Fibroblast of mammary gland (primary cell): ENCODE measurements at regions not wholly inside any gene's neighbourhood (a gene's known extent, or its start where the extent isn't known, plus 50 kb on each side); places are given as distances from the start of the nearest gene placed in this dataset.

Source experiments
- DNase-seq: peaks from one replicate; pipeline ENCODE4 v3.0.0-alpha.2; 2010; ENCODE audit warnings: low read depth
- H3K4me3 ChIP-seq: 2 replicates; pipeline ENCODE4 v1.5.1; 2011; ENCODE audit warnings: low read depth, mild to moderate bottlenecking, low read length, moderate library complexity; ENCODE audit not compliant: control insufficient read depth
- TF ChIP-seq, protein P1 (sequence below): conservative IDR thresholded peaks from 2 replicates; pipeline ENCODE4 v1.5.1; 2011; ENCODE audit warnings: low read depth, low read length, inconsistent platforms; ENCODE audit not compliant: control insufficient read depth, insufficient read depth

DNA sequence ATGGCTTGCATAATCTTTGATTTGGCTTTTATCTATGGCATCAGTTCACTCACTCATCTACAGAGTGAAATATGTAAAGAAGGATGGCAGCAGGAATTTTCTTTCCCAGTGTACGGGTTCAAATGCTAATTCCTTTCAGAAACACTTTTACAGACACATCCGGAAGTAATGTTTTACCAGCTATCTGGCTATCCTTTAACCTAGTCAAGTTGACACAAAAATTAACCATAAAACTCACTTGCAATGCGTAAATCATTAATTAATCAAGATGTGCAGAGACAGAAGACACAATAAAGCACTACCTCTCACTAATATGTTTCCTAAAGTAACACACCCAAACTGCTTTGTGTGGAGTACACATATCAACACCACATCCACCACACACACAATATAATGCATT, 378.9 kb upstream of the ANO3 start:
- TF ChIP-seq, protein P1, sequence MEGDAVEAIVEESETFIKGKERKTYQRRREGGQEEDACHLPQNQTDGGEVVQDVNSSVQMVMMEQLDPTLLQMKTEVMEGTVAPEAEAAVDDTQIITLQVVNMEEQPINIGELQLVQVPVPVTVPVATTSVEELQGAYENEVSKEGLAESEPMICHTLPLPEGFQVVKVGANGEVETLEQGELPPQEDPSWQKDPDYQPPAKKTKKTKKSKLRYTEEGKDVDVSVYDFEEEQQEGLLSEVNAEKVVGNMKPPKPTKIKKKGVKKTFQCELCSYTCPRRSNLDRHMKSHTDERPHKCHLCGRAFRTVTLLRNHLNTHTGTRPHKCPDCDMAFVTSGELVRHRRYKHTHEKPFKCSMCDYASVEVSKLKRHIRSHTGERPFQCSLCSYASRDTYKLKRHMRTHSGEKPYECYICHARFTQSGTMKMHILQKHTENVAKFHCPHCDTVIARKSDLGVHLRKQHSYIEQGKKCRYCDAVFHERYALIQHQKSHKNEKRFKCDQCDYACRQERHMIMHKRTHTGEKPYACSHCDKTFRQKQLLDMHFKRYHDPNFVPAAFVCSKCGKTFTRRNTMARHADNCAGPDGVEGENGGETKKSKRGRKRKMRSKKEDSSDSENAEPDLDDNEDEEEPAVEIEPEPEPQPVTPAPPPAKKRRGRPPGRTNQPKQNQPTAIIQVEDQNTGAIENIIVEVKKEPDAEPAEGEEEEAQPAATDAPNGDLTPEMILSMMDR = no peak
- no peak overlapping the region for H3K4me3 ChIP-seq
- DNase-seq = no peak

DNA sequence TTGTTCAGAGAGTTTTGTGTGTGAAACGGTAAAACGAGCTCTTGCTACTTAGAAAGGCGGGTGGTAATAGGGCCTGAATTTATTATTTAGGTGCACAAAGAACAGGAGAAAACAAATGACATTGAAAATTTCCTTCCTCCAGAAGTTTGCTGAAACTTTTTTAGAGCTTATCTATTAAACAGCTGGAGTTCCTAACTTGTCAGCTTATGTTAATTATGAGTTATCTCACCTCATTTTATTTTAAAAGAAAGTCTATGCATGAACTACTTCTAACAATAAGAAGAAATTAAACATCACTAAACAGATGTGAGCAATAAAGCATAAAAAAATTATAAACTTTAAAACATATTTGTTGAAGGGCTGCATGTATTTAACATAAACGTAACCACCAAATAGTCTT, 373.9 kb upstream of the ANO3 start:
- no peak overlapping the region for H3K4me3 ChIP-seq
- TF ChIP-seq, protein P1 = no peak
- no peak for DNase-seq

DNA sequence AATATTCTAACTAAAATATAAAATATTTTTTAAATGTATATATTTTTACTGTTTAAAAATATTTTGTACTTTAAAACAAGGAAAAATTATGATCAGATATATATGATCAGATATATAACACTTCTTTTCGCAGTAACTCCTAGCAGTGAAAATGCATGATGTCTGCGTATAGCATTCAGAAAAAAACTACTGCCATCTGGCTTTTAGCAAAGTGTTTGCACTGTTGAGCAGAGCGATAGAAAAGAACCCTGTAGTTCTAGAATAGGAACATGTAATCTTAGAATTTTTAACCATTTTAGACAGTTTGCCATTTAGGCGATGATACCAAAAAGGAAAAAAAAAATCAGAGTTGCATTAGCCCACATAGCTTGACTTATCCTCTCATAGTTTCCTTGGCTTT, 370.4 kb upstream of the ANO3 start:
- no peak for DNase-seq
- TF ChIP-seq, protein P1 = peak; percentile 5
- no peak overlapping the region for H3K4me3 ChIP-seq

DNA sequence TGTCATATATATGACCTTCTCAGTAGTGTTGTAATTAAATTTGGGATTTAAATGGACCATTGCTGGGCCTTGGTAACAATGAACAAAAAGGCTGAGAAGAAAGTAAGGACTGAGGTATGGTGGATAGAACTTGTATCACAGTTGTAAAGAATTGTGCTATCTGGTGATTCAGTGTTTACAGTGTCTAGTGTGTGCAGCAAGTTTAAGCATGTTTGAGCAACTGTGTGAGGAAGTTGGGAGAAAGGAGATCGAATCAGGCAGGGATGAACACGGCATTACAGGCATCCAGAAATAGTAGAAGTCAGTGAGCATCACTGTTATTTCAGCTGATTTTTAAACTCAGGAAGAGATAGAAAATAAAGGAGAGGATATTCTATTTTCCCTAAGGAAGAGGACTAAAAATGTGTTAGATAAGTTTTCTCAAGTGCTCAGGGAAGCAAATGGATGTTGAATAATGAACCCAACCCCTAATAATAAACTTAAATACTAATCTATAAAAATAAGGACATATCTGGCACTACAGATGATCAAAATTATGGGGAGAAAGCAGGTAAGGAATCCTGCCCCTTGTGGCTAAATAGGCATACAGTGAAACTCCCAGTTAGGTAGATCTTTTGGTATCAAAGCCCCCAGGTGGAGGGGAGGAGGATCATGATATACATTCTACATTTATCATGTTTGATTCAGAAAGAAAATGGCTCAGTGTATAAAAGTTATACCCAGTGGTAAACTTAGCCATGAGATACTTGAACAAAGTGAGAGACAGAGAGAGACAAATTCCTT, 361.0 kb upstream of the ANO3 start:
- TF ChIP-seq, protein P1 = peak; percentile 44
- H3K4me3 ChIP-seq = no peak overlapping the region
- no peak for DNase-seq

DNA sequence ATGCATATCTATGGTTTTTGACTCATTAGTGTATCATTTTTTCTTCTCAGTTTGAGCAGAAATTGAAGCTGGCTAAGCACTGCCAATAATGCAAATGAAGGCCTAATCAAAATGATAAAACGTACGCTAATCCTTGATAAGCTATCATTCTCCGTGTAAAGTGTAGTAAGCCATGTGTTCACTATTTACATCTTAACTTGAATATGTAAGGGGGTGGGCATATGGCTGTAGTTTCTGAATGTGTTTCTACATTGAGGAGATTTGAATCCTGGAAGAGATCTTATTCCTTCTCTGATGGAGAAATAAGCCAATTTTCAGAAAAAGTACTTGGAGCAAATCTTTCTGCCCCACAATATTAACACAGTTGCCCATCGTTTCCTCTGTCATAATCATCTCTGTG, 351.8 kb upstream of the ANO3 start:
- no peak for DNase-seq
- TF ChIP-seq, protein P1 = no peak
- H3K4me3 ChIP-seq = no peak overlapping the region

DNA sequence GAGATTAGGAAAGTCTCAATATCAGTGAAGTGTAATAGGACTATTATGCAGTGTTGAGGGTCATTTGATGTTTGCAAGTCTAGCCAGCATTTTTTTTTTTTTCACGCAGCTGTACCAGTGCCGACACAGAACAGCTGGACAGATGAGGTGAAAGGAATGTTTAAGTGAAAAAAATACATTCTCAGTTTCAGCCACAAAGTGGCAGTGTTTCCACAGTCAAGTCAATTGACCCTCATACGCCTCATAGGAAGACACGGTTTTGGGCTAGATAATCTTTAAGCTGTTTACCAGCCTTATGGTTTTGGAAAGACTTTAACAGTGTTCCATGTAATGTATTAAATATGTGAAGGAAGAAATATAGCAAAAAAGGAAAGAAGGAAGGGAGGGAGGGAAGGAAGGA, 349.9 kb upstream of the ANO3 start:
- no peak overlapping the region for H3K4me3 ChIP-seq
- DNase-seq = peak; percentile 84
- TF ChIP-seq, protein P1 = peak; percentile 68

DNA sequence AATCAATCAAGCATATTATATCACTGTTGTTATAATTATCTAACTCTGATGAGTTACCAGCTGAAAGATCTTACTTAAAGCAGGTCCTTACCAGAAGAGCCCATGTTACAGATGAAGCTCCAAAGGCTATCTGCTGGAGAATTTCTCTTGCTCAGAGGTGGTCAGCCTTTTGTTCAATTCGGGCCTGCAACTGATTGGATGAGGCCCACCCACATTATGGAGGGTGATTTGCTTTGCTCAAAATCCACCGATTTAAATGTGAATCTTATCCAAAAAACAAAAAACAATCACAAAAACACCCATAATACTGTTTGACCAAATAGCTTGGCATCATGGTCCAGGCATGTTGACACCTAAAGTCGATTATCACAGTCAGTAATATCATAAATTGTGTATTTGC, 348.6 kb upstream of the ANO3 start:
- TF ChIP-seq, protein P1 = no peak
- H3K4me3 ChIP-seq = no peak overlapping the region
- DNase-seq = no peak
